IPS DF 19.7 (cell line): ENCODE measurements at regions not wholly inside any gene's neighbourhood (a gene's known extent, or its start where the extent isn't known, plus 50 kb on each side); places are given as distances from the start of the nearest gene placed in this dataset.

Source experiments
- DNase-seq: peaks from one replicate; pipeline ENCODE4 v3.0.0-alpha.2; 2013; ENCODE audit warnings: low read depth, low spot score

GRCh38 chr11:16440136-16440535, 83.8 kb upstream of the SOX6 start:
- no peak for DNase-seq

DNA sequence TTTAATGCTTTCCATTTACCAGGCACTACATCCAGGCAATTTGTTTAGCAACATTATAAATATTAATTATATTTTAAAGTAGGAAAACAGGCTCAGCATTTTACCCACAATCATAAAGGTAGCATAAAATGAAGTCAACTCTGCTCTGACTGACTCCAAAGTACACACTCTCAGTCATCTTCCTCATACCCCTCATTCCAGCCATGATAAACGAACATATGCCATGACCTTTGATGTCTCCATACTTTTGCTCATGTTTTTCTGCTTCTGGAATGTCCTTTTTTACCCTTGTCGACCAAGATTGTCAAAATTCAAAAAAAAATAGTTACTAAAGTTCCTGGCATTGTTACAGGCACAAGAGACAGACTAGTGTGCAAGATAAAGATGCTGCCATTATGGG, 77.7 kb upstream of the SOX6 start:
- DNase-seq: no peak

DNA sequence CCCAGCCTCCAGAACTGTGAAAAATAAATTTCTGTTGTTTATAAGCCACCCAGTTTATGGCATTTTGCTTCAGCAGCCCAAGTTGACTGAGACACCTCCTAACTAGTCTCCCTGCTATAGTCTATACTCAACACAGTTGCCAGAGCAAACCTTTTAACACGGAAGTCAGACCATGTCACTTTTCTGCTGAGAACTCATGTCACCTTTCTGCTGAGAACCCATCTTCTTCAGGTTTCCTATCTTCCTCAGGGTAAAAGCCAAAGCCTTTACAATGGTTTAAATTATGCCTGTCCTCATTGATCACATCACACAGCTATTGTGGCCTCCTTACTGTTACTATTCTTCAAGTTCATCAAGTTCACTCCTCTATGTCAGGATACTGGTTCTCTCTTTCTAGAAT, 74.3 kb upstream of the SOX6 start:
- DNase-seq: no peak

GRCh38 chr11:16421826-16422225, 65.5 kb upstream of the SOX6 start:
- DNase-seq: no peak

- no peak for DNase-seq
Measured at GRCh38 chr11:16418428-16419097, 62.2 kb upstream of the SOX6 start.

DNA sequence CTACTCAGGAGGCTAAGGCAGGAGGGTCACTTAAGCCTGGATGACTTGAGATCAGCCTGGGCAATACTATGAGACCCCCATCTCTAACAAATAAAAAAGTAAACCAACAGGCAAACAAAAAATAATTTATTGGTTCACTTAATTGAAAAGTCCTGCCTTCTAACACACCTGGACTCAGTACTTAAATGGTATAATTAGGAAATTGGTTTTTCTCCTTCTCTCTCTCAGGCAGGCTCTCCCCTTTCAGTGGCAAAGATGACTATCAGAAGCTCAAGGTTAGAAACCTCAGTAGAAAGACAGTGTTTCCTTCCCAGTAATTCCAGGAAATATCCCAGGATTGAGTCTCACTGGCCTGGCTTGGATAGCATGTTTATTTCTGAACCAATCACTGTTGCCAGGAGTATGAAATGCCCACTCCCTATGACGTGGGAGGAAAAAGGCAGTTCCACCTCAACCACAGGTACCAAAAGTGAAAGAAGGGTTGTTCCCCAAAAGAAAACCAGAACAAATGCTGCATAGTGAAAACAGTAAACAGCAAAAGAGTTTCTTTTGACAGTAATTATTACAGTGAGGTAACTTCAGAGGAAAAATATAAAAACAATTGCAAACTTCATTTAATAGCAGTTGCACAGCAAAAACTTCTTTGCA, 56.3 kb upstream of the SOX6 start:
- no peak for DNase-seq

GRCh38 chr11:16410479-16410878, 54.1 kb upstream of the SOX6 start:
- no peak for DNase-seq

GRCh38 chr11:16408619-16409018, 52.3 kb upstream of the SOX6 start:
- DNase-seq: no peak

DNA sequence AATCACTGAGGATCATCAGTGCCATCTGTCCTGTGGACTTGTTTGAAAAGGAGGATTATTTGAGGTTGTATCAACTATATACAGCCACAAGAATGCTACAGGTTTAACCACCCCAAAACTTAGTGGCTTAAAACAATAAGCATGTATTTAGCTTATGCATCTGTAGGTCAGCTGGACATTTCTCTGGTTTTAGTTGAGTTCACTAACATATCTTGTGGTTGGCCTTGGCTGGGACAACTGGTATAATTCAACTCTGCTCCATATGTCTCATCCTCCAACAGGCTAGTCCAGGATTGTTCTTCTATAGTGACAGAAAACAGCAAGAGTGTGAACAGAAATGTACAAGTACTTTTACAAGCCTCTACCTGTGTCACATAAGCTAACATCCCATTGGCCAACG, 49.9 kb upstream of the SOX6 start:
- DNase-seq: no peak
